ENCODE measurements at regions not wholly inside any gene's neighbourhood (a gene's known extent, or its start where the extent isn't known, plus 50 kb on each side); places are given as distances from the start of the nearest gene placed in this dataset.

GRCh38 chr1:234906654-234907053 lies 222.0 kb downstream of the TOMM20 start:
- no peak for DNase-seq (ENCODE audit: low read depth)
- TF ChIP-seq, protein P1, sequence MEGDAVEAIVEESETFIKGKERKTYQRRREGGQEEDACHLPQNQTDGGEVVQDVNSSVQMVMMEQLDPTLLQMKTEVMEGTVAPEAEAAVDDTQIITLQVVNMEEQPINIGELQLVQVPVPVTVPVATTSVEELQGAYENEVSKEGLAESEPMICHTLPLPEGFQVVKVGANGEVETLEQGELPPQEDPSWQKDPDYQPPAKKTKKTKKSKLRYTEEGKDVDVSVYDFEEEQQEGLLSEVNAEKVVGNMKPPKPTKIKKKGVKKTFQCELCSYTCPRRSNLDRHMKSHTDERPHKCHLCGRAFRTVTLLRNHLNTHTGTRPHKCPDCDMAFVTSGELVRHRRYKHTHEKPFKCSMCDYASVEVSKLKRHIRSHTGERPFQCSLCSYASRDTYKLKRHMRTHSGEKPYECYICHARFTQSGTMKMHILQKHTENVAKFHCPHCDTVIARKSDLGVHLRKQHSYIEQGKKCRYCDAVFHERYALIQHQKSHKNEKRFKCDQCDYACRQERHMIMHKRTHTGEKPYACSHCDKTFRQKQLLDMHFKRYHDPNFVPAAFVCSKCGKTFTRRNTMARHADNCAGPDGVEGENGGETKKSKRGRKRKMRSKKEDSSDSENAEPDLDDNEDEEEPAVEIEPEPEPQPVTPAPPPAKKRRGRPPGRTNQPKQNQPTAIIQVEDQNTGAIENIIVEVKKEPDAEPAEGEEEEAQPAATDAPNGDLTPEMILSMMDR (conservative IDR thresholded peaks at IDR 0.05; ENCODE audit: low read length), result no peak
- no peak overlapping the region for H3K4me3 ChIP-seq (ENCODE audit: low read length)

- DNase-seq (ENCODE audit: low read depth), result no peak
- no peak overlapping the region for H3K4me3 ChIP-seq (ENCODE audit: low read length)
- TF ChIP-seq, protein P1 (conservative IDR thresholded peaks at IDR 0.05; ENCODE audit: low read length), result no peak
These were observed 225.7 kb downstream of the TOMM20 start for GRCh38 chr1:234902774-234903547.

DNA sequence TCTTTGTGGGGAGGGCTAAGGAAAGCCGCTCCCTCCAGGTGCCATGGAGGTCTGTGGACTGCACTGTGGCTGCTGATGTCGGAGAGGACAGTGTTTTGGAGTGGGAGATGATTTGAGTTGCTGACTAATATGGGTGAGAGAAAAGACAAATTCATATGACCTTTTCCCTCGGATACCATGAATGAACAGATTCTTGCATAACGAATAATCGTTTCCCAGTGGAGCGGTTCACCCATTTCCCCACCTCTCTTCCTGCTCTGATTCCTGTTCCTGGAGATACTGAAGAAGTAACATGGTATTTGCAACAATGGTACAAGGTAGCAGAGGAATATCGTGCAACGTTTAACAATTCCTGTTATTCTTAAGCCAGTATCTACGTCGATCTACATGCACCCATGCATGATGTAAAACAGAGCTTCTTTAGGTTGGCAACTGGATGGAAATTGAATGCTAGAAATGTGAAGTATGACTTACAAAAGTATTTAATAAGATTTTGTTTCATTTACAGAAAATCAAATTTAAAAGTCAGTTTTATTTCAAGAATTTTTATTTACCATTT lies 227.1 kb downstream of the TOMM20 start:
- TF ChIP-seq, protein P1 (conservative IDR thresholded peaks at IDR 0.05; ENCODE audit: low read length), result no peak
- no peak for DNase-seq (ENCODE audit: low read depth)
- no peak overlapping the region for H3K4me3 ChIP-seq (ENCODE audit: low read length)

DNA sequence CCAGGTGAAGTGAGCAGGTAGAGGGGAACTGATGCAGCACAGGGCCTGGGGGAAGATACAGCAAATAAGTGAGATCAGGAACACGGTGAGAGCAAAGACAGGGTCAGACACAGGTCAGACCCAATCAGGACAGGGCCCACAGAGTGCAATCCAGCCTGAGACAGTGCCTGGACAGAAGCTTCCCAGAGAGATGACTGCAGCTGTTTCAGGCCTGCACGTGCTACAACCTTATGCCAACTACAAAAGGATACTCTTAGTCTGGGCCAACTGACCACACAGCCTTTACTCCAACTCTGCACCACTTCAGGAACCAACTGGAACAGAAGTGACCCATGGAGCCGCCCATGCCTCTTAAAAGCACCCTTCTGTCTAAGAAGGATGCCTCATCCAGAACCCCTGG lies 228.0 kb downstream of the TOMM20 start:
- no peak overlapping the region for H3K4me3 ChIP-seq (ENCODE audit: low read length)
- no peak for DNase-seq (ENCODE audit: low read depth)
- TF ChIP-seq, protein P1 (conservative IDR thresholded peaks at IDR 0.05; ENCODE audit: low read length), result no peak

DNA sequence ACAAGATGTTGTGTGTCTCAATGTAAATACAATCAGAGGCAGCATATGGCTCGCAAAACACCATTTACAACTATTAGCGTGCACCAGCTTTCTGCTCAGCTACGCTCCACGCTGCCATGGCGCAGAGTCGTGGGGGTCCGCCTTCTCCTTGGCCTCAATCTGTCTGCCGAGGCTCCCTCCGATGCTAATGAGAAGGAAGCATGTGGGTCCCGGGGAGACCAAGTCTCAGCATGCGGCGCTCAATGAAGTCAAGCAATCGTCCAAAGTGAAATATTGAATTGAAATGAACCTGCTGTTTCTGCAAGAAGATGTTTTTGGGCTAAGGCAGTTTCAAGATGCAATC lies 228.9 kb downstream of the TOMM20 start:
- DNase-seq (ENCODE audit: low read depth), result no peak
- no peak overlapping the region for H3K4me3 ChIP-seq (ENCODE audit: low read length)
- TF ChIP-seq, protein P1 (conservative IDR thresholded peaks at IDR 0.05; ENCODE audit: low read length), result no peak

- H3K4me3 ChIP-seq (ENCODE audit: low read length), result no peak overlapping the region
- TF ChIP-seq, protein P1 (conservative IDR thresholded peaks at IDR 0.05; ENCODE audit: low read length), result no peak
- DNase-seq (ENCODE audit: low read depth), result peak; percentile 60
These were observed 229.5 kb downstream of the TOMM20 start for GRCh38 chr1:234899041-234899729.
